Endometrium (tissue), 2 donors: ENCODE measurements at regions not wholly inside any gene's neighbourhood (a gene's known extent, or its start where the extent isn't known, plus 50 kb on each side); places are given as distances from the start of the nearest gene placed in this dataset.
A peak's percentile ranks its signal among the peaks of the same experiment; 100 is the strongest.
"Not testable (repeated sequence)": the region's sequence is repeated elsewhere in the genome, so short reads cannot be mapped to it uniquely, and the experiment has no call there.

Source experiments
- FAIRE-seq: peaks from 2 replicates; lab custom pipeline; 2012; peaks lifted over from hg19 to GRCh38; lab: Jason Lieb, UNC
- donor health status: control.
- donor health status: control.

DNA sequence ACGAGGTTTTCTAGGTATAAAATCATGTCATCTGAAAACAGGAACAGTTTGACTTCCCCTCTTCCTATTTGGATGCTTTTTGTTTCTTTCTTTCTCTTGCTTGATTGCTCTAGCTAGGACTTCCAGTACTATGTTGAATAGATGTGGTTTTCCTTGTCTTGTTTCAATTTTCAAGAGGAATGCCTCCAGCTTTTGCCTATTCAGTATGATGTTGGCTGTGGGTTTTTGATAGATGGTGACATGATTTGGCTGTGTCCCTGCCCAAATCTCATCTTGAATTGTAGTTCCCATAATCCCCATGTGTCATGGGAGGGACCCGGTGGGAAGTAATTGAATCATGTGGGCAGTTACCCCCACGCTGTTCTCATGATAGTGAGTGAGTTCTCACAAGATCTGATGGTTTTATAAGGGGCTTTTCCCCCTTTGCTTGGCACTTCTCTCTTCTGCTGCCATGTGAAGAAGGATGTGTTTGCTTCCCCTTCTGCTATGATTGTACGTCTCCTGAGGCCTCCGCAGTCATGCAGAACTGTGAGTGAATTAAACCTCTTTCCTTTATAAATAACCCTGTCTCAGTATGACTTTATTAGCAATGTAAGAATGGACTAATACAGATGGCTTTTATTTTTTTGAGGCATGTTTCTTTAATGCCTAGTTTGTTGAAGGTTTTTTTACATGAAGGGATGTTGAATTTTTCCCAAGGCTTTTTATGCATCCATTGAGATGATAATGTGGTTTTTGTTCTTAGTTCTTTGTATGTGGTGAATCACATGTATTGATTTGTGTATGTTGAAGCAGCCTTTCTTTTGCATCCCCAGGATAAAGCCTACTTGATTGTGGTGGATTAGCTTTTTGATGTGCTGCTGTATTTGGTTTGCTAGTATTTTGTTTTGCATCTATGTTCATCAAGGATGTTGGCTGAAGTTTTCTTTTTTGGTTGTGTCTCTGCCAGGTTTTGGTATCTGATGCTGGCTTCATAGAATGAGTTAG lies 239.1 kb downstream of the THBS2 start:
- no peak for FAIRE-seq

DNA sequence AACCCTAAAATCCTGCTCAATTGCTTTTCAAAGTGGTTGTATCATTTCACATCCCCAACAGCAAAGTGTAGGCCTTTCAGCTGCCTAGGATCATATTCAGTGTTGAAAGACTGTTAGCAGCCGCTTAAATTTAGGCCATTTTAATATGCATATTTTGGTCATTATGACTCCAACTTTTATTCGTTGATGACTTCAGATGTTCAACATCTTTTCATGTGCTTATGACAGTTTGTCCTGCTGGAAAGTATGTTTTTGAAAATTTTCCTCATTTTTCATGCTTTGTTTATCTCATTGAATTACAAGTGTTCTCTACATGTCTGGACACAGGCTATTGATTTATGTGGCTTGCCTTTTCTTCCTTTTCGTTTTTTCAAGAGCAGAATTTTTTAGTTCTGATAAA lies 244.0 kb downstream of the THBS2 start:
- no peak for FAIRE-seq

DNA sequence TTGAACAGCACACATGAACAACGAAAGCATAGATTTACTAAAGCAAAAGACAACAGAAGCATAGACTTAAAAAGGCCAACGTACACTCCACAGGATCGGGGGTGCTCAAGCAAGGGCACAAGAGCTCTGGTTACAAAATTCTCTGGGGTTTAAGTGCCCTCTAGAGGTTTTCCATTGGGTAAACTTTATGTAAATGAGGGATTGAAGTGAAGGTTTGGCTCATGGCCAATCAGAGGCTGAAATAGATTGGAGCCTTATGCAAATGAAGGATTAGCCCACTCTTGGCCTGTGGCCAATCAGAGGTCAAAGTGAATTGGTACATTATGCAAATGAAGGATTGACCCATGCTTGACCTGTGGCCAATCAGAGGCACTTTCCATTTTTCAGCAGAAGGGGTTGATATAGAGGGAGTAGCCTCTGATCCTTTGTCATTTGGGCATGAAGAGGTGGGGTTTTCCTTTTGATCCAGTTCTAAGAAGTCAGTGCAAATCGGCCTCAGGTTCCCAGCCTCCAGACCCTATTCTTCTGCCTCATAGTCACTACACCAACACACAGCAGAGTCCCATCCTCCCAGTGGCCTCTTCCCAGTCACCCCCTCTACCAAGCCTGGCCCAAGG lies 244.9 kb downstream of the THBS2 start:
- no peak for FAIRE-seq

DNA sequence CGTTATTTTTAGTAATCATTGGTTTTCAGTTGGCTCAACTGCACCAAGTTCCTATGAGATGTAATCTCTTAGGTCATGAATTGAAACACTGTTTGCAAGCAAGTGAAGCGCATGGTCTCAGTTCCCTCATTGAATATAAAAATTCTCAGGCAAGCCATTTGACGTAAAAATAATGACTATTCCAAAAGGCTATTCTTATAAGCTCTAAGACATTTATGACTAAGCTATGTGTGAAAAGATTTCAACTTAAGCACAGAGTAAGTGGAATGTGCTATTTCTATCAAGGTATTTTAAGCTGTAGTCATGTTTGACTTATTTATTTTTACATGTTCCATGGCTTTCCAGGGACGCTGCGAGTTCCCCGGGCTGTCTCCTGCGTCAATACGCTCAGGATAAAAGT lies 248.5 kb downstream of the THBS2 start:
- no peak for FAIRE-seq

DNA sequence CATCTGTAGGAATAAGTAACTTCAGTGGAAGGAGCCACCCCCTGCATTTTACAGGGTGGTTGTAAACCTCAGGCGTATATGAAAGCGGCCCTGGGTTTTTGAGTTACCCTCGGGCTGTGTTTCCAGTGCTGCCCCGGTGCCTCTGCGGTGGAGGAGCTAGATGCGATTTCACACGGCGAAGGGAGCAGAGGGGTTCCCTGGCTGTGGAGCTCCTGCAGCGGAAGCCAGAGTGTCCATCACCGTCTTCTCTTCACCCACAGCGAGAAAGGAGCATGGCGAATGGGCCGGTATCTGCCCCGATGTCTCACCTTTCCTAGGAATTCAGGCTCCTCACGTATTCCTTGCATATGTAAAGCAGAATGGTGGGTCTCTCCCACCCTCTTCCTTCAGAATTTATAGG lies 253.6 kb downstream of the THBS2 start:
- no peak for FAIRE-seq

DNA sequence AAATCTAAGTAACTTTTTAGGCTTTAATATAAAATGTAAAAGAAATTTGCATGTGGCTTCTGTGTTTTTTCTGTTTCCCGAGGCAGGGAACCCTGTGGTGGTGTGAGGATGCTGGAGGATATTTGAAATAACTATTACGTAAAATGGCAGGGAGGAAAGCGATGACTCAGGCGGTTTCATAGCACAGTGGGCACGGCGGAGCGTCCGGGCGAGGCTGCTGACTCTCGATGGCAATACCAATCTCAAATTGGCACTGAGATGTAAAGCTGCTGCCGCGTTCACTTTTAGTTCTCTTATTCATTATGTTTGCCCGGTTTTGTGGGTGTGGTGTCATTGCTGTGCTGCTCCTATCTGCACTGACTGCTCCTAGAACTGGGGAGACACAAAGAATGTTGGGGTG lies 254.3 kb downstream of the THBS2 start:
- no peak for FAIRE-seq

DNA sequence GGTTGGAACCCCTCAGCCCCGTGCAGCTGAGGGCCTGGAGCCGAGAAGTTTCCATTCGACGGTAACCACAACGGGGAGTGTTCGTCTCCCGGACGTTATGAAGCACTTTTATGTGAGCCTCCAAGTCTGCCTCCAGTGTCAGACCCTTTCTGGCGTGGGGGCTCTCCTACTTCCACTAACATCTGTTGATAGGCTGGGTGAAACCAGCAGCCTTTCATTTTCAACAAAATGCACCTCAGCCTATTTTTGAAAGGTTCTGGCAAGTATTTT lies 257.4 kb downstream of the THBS2 start:
- no peak for FAIRE-seq

DNA sequence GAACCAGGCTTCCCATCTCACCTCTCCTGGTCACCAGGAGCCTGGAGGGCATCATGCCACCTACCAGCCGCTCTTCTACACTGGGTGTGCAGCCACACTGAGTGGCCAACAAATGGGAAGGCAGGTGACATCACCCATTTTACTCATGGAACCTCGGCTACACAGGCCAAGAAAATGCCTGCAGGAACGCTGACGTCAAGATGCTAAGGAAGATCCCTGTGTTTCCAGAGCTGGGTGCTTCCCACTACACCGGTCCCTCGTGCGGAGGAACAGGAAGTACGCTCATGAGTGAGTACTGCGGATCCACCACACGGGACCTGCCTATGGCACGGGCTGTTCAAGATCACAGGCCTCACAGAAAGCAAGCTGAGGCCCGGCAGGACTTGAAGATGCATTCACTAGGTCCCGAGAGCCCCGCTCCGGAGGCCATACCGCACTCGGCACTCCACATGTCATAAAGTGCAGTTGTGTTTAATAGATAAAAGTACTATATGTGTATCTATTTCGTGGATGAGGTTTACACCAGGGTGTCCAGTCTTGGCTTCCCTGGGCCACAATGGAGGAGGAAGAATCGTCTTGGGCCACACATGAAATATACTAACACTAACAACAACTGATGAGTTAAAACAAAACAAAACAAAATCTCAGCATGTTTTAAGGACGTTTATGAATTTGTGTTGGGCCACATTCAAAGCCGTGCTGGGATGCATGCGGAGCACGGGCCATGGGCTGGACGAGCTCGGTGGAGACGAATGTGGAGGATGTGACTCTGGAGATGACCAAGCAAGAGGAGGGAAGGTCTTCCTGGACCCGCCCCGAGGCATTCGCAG lies 257.9 kb downstream of the THBS2 start:
- FAIRE-seq, result no peak

DNA sequence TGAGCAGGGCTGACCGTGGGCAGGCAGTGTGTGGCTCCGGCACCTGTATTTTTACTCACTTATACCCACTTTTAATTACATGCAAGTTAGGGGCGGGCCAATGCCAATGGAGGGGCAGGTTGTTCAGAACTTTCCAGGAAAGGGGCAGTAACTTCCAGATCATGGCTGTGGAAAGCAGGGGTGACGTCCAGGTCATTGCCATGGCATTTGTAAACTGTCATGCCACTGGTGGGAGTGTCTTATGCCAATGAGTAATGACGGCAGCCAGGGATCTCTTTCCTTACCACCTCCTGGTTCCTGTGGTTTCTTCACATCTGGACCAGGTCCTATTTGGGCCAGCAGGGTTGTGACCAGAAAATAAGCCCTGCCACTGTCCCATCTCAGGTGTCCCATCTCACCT lies 258.7 kb downstream of the THBS2 start:
- no peak for FAIRE-seq

DNA sequence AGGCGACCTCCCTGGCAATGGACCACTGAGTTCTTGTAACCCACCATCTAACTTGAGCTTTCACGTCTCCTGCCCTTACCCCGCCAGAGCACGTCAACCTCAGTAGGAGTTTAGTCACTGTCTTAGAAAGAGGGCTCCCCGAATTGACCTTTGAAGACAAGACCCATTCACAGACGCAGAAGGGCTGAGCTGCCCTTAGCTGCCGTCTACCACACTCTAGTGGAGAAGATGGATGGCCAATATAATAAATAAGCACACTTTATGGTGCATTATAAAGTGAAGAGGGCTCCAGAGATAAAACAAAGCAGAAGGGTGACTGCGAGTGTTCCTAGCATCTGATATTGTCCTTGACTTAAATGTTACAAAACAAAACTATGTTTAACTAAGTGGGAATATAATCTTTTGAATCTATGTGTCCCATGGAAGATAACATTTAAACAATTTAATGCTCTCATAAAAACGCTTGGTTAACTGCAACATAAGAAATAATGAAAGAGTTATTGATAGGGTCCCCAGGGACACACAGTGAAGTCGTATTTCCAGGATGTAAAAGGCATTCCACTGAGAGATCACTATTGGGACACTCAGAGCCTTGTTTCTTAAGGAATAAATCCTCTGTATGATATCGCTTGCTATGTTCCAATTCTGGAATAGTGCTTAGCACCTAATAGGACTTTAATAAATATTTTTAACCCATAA lies 261.1 kb downstream of the THBS2 start:
- peak; percentile 86 for FAIRE-seq

DNA sequence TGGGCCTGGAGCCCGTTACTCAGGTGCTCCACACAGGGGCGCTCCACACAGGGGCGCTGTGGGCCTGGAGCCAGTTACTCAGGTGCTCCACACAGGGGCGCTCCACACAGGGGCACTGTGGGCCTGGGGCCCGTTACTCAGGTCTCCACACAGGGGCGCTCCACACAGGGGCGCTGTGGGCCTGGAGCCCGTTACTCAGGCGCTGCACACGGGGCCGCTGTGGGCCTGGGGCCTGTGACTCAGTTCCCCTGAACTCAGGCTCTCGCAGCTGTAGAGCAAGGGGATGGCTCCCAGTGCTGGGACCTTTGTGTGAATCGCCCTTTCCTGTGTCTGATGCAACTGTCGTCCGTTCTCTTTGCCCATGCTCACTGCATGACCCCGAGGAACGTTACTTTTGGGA lies 262.0 kb downstream of the THBS2 start:
- not testable (repeated sequence) for FAIRE-seq

DNA sequence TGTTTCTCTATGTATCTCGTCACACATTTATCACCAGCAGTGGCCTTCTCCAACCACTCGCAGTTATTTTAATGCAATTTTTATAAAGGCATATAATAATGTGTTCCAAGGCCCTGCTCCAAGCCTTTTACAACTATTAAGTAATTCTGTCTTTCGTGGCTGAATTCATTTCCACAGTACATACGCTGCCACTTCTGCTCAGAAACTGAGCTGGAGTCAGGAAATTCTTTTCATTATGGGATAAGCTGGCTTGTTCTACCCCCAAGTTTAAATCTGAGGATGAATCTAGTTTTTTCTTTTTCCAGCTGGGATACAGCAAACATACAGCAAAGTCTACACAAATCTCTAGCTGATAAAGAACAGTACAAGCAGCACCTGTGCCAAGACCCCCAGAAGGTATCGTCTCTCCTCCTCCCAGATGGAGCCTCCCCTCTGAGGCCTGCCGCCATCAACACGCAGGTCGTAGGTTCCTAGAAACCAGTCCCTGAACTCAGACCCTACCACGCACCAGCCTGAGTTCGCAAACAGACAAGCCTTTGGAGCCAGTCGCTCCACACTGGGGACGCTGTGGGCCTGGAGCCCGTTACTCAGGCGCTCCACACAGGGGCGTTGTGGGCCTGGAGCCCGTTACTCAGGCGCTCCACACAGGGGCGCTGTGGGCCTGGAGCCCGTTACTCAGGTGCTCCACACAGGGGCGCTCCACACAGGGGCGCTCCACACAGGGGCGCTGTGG lies 263.5 kb downstream of the THBS2 start:
- no peak for FAIRE-seq

DNA sequence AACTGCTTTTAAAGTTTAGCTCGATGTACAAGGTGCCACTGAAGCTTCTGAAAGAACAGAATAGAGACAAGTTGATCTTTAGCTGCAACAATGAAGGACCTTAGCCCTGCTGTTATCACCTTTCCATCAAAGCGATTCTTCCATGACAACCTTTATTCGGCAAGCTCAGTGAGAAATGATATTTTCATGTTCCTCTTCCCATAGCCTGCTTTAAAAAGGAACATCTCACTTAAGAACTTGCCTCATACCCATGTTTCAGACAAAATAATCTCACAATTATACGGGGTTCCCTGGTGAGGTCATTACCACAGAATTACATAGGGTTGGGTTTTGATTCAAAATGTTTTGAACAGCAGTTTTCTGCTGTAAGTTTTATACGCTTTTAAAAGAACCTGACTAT lies 264.2 kb downstream of the THBS2 start:
- FAIRE-seq, result no peak

DNA sequence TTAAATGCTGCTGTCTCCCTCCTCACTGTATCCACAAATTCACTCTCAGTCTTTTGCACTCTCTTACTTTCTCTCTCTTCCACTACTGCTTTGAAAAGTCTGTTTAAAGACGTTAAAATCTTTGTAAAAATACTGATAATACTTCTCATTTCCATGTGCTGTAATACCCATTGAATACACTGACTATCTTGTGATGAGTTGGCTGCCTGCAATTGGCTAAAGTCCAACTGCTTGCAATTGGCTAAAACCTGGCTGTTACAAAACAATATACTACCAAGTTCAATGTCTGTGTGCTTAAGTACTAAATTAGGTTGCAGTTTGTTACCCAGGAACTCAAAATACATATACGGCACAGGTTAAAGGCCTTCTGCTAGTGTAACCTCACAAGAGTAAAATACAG lies 264.8 kb downstream of the THBS2 start:
- no peak for FAIRE-seq

DNA sequence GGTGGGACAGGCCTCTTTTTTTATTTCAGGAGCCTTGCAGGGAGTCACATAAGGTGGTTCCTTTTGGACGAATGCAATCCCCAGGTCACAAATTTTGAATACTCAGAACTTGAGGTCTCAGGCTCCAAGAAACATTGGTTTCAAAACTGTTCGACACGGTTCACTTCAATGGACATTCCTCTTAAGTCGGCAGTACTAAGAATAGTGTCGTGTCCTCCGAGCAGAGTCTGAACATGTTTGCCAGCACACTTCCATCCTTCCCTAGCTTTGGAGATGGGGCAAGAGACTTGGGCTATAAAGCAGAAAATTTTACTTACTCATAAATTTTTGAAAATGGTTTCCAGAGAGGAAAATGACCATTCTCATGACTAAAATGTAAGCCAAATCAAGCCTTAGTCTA lies 265.4 kb downstream of the THBS2 start:
- no peak for FAIRE-seq

DNA sequence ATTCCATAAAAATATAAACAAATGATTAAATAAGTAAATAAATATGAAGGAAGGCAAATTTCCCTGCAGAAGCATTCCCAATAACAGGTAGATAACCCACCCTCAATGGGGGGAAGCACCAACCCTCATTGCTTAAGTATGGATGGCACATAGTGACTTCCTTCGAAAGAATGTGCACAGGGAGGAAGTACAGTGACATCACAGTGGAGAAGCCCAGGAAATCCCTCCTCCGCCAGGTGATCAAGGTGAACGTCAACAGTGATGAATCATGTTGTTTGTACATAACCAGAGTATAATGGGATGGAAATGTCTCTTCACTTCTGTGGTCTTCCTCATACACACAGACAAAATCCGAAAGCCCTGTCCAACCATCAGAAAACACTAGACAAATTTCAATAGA lies 267.9 kb downstream of the THBS2 start:
- no peak for FAIRE-seq

DNA sequence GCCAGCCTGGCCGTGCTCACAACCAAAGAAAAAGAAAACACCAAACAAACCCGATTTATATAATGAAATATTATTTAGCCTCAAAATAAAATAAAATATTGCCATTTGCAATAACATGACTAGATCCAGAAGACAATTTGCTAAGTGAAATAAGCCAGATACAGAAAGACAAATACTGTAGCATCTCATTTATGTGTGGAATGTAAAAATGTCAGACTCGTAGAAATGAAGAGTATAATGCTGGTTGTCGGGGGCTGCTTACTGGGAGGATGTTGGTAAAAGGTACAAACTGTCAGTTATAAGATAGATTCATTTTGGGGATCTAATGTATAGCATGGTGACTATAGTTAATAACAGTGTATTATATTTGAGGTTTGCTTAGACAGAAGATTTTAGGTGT lies 269.7 kb downstream of the THBS2 start:
- no peak for FAIRE-seq

DNA sequence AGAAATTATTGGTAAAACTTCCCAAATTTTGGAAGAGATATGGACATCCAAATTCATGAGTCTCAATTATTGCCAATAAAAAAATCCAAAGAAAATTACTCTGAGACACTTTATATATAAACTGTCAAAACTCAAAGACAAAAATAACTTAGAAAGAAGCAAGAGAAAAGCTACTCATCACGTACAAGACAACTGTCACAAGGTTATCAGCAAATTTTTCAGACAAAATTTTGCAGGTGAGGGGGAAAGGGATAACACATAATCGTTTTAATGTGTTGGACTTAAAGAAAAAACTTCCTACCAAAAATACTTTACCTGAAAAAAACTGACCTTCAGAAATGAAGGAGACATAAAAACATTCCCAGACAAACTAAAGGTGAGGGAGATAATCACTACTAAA lies 272.5 kb downstream of the THBS2 start:
- FAIRE-seq, result no peak

DNA sequence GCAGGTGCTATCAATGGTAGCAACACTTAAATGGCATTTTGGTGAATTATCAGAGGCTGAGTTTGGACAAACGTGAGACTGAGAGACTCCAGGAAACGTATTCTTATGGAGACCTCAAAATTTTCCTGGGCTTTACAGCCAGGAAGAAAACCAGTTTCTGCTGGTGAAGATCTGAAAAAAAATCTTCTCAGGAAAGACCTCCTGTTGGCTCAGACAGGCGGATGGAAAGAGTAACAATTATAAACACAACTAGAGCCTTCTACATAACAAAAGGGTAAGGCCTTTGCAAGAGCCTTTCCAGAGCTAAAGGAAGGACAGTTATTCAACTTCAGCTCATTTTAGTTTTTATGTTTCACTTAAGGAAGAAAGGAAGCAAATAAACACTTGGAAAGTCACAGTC lies 274.4 kb downstream of the THBS2 start:
- no peak for FAIRE-seq

DNA sequence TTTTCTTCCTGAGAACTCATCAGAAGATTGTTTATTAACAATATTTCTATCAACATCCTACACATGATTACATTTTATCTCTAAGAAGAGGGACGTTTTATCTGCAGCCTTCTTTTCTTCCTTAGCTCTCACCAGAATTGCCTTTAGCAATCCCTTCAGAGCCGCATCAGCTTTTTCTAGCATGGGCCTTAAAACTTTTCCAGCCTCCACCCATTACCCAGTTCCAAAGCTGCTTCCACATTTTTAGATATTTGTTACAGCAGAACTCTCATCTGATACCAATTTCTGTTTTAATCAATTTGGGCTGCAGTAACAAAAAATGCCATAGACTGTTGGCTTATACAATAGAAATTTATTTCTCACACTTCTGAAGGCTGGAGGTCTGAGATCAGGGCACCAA lies 281.5 kb downstream of the THBS2 start:
- no peak for FAIRE-seq

DNA sequence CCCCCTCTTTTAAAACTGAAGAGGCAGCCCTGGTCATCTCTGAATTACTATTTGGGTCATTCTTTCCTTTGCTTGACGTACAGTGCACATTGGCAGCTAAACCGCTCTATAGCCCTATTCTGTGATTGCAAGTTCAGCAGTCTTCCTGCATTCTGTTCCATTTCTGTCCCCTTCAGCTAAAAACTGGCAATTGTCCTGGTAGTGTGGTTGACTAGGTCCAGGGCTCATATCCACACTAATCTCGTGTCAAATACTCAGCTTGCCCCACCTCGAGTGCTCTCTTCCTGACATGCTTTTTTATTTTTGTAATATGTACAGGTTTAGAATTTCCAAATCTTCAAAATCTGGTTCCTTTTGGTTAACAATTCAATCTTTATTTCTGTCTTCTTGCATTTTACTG lies 282.1 kb downstream of the THBS2 start:
- no peak for FAIRE-seq

DNA sequence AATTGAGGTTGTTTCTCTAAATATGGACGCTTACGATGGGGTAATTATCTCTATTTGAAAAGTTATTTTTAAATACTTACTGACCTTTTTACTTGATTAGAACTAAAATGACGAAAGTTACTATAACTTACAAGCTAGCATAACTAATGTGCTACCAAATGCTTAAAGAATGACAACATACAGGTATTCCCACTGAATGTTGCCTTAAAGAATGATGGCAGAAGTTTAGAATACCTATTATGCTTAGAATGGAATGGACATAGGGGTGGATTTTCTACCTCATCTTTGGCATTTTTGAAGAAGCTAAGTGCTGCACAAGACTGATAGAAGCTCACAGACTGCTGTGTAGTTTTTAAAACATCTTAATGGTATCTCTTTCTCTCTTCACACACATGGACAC lies 284.8 kb downstream of the THBS2 start:
- no peak for FAIRE-seq
